ENCODE measurements at regions not wholly inside any gene's neighbourhood (a gene's known extent, or its start where the extent isn't known, plus 50 kb on each side); places are given as distances from the start of the nearest gene placed in this dataset.
A peak's percentile ranks its signal among the peaks of the same experiment; 100 is the strongest.
"Not testable (repeated sequence)": the region's sequence is repeated elsewhere in the genome, so short reads cannot be mapped to it uniquely, and the experiment has no call there.

GRCh38 chrY:18599606-18600005, 53.1 kb downstream of the HSFY1 start:
- DNase-seq, result not testable (repeated sequence)

- not testable (repeated sequence) for DNase-seq
These were observed 54.8 kb downstream of the HSFY1 start for GRCh38 chrY:18601287-18601686.

GRCh38 chrY:18606251-18606650, 59.7 kb downstream of the HSFY1 start:
- not testable (repeated sequence) for DNase-seq

- DNase-seq, result not testable (repeated sequence)
These were observed 61.7 kb downstream of the HSFY1 start for GRCh38 chrY:18608205-18608604.

- not testable (repeated sequence) for DNase-seq
These were observed 69.3 kb downstream of the HSFY1 start for GRCh38 chrY:18615809-18616208.

GRCh38 chrY:18629805-18630516, 83.4 kb downstream of the HSFY1 start:
- not testable (repeated sequence) for DNase-seq

GRCh38 chrY:18630571-18630970, 84.1 kb downstream of the HSFY1 start:
- DNase-seq, result not testable (repeated sequence)

GRCh38 chrY:18631610-18632009, 85.1 kb downstream of the HSFY1 start:
- not testable (repeated sequence) for DNase-seq

- no peak for DNase-seq
These were observed 104.2 kb downstream of the HSFY1 start for GRCh38 chrY:18650746-18651145.

- DNase-seq, result no peak
These were observed 109.0 kb downstream of the HSFY2 start for GRCh38 chrY:18664559-18664958.

- DNase-seq, result peak; percentile 50
These were observed 103.7 kb downstream of the HSFY2 start for GRCh38 chrY:18669790-18670189.

GRCh38 chrY:18671970-18672369, 101.6 kb downstream of the HSFY2 start:
- DNase-seq, result no peak

- not testable (repeated sequence) for DNase-seq
These were observed 87.5 kb downstream of the HSFY2 start for GRCh38 chrY:18686027-18686426.

- DNase-seq, result not testable (repeated sequence)
These were observed 85.2 kb downstream of the HSFY2 start for GRCh38 chrY:18688362-18688761.

- DNase-seq, result not testable (repeated sequence)
These were observed 84.1 kb downstream of the HSFY2 start for GRCh38 chrY:18689420-18689819.

- DNase-seq, result not testable (repeated sequence)
These were observed 83.5 kb downstream of the HSFY2 start for GRCh38 chrY:18689890-18690593.

GRCh38 chrY:18696788-18697187, 76.7 kb downstream of the HSFY2 start:
- not testable (repeated sequence) for DNase-seq

GRCh38 chrY:18704198-18704597, 69.3 kb downstream of the HSFY2 start:
- DNase-seq, result not testable (repeated sequence)

GRCh38 chrY:18711785-18712184, 61.8 kb downstream of the HSFY2 start:
- not testable (repeated sequence) for DNase-seq

GRCh38 chrY:18713760-18714159, 59.8 kb downstream of the HSFY2 start:
- DNase-seq, result not testable (repeated sequence)

- DNase-seq, result not testable (repeated sequence)
These were observed 54.8 kb downstream of the HSFY2 start for GRCh38 chrY:18718714-18719113.

GRCh38 chrY:18720395-18720794, 53.1 kb downstream of the HSFY2 start:
- not testable (repeated sequence) for DNase-seq
